ENCODE measurements at regions not wholly inside any gene's neighbourhood (a gene's known extent, or its start where the extent isn't known, plus 50 kb on each side); places are given as distances from the start of the nearest gene placed in this dataset.

GRCh38 chr12:90290980-90291975 is 582.6 kb upstream of the ATP2B1 start:
- H3K27ac ChIP-seq (ENCODE audit: low read depth, low read length), result no peak overlapping the region
- intact Hi-C loops (cut with micrococcal nuclease), result no loop called here
- Mint-ChIP-seq H3K36me3 (no peaks in the 10 kb centered on the region), H3K27me3 (peaks cover 0 to 7% (median 6%) of the 10 kb centered on the region in 5 donors), H3K4me3 (no peak overlapping the region), H3K4me1 (peaks cover 0 to 4% (median 0%) of the 10 kb centered on the region in 7 donors), H3K27ac (no peak overlapping the region), H3K9me3 (peaks cover 0 to 22% (median 7%) of the 10 kb centered on the region in 11 donors)
- H3K4me3 ChIP-seq (ENCODE audit: low read length), result no peak overlapping the region
- no peaks in the 10 kb centered on the region for H3K4me1 ChIP-seq (ENCODE audit: control insufficient read depth in 2 of 2, insufficient read depth in 2 of 2, low read length in 2 of 2)
- H3K36me3 ChIP-seq (ENCODE audit: control insufficient read depth in 2 of 3, insufficient read depth in 3 of 3, low read length in 3 of 3), result no peaks in the 10 kb centered on the region
- POLR2A ChIA-PET, result no interaction called here
- CTCF ChIA-PET, result no interaction called here
- no peak for DNase-seq
- no peaks in the 10 kb centered on the region for H3K27me3 ChIP-seq (ENCODE audit: control insufficient read depth in 2 of 2, insufficient read depth in 2 of 2, low read length in 2 of 2)
- no peak for ATAC-seq
- H3K9me3 ChIP-seq (ENCODE audit: control insufficient read depth in 2 of 3, low read length in 3 of 3), result peaks cover 0 to 8% (median 0%) of the 10 kb centered on the region in 3 experiments

DNA sequence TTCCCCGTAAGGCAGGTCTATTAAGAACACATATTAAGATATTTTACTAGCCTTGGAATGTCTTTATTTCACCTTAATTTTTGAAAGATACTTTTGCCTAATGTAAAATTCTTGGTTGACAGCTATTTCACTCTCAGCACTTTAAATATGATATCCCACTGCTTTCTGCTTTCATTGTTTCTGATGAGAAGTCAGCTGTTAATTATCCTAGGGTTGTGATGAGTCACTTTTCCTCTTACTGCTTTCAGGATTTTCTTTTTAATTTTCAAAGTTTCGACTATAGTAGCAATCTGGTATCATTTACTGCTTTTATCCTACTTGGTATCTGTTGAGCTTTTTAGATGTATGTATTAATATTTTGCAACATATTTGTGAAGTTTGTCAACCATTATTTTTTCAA is 578.9 kb upstream of the ATP2B1 start:
- H3K9me3 ChIP-seq (ENCODE audit: control insufficient read depth in 2 of 3, low read length in 3 of 3), result peaks cover 0 to 8% (median 0%) of the 10 kb centered on the region in 3 experiments
- H3K27me3 ChIP-seq (ENCODE audit: control insufficient read depth in 2 of 2, insufficient read depth in 2 of 2, low read length in 2 of 2), result no peaks in the 10 kb centered on the region
- Mint-ChIP-seq H3K4me3 (no peak overlapping the region), H3K27me3 (peaks cover 0 to 3% (median 0%) of the 10 kb centered on the region in 5 donors), H3K4me1 (peaks cover 0 to 5% (median 0%) of the 10 kb centered on the region in 7 donors), H3K36me3 (no peaks in the 10 kb centered on the region), H3K9me3 (peaks cover 0 to 28% (median 8%) of the 10 kb centered on the region in 11 donors), H3K27ac (no peak overlapping the region)
- CTCF ChIA-PET, result no interaction called here
- H3K27ac ChIP-seq (ENCODE audit: low read depth, low read length), result no peak overlapping the region
- no peaks in the 10 kb centered on the region for H3K36me3 ChIP-seq (ENCODE audit: control insufficient read depth in 2 of 3, insufficient read depth in 3 of 3, low read length in 3 of 3)
- ATAC-seq (no peak), DNase-seq (no peak)
- no peaks in the 10 kb centered on the region for H3K4me1 ChIP-seq (ENCODE audit: control insufficient read depth in 2 of 2, insufficient read depth in 2 of 2, low read length in 2 of 2)
- no peak overlapping the region for H3K4me3 ChIP-seq (ENCODE audit: low read length)
- intact Hi-C loops (cut with micrococcal nuclease), result no loop called here
- POLR2A ChIA-PET, result no interaction called here

- H3K4me1 ChIP-seq (ENCODE audit: control insufficient read depth in 2 of 2, insufficient read depth in 2 of 2, low read length in 2 of 2), result no peaks in the 10 kb centered on the region
- H3K4me3 Mint-ChIP-seq, result no peak overlapping the region
- no peak for ATAC-seq
- peaks cover 0 to 3% (median 0%) of the 10 kb centered on the region in 7 donors for H3K4me1 Mint-ChIP-seq
- H3K27ac Mint-ChIP-seq, result no peak overlapping the region
- H3K27ac ChIP-seq (ENCODE audit: low read depth, low read length), result no peak overlapping the region
- H3K4me3 ChIP-seq (ENCODE audit: low read length), result no peak overlapping the region
- no peaks in the 10 kb centered on the region for H3K36me3 ChIP-seq (ENCODE audit: control insufficient read depth in 2 of 3, insufficient read depth in 3 of 3, low read length in 3 of 3)
- CTCF ChIA-PET, result no interaction called here
- peaks cover 0 to under 1% (median 0%) of the 10 kb centered on the region in 5 donors for H3K27me3 Mint-ChIP-seq
- H3K9me3 Mint-ChIP-seq, result peaks cover 0 to 17% (median 6%) of the 10 kb centered on the region in 11 donors
- DNase-seq, result no peak
- intact Hi-C loops (cut with micrococcal nuclease), result no loop called here
- peaks cover 0 to 4% (median 0%) of the 10 kb centered on the region in 3 experiments for H3K9me3 ChIP-seq (ENCODE audit: control insufficient read depth in 2 of 3, low read length in 3 of 3)
- no peaks in the 10 kb centered on the region for H3K36me3 Mint-ChIP-seq
- POLR2A ChIA-PET, result no interaction called here
- no peaks in the 10 kb centered on the region for H3K27me3 ChIP-seq (ENCODE audit: control insufficient read depth in 2 of 2, insufficient read depth in 2 of 2, low read length in 2 of 2)
These were observed 572.7 kb upstream of the ATP2B1 start for GRCh38 chr12:90281154-90281868.

DNA sequence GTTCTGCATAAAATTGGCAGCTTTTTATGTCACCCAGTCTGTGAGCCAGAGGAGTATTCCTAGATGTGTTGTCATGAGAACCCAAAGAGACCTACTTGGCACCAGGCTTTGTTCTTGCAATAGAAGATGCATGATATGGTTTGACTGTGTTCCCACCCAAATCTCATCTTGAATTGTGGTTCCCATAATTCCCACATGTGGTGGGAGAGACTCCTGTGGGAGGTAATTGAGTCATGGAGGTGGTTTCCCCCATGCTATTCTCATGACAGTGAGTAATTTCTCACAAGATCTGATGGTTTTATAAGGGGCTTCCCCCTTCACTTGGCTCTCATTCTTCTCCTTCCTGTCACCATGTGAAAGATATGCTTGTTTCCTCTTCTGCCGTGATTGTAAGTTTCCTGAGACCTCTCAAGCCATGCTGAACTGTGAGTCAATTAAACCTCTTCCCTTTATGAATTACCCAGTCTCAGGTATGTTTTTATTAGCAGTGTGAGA is 572.0 kb upstream of the ATP2B1 start:
- Histone ChIP-seq H3K9me3 (ENCODE audit: control insufficient read depth in 2 of 3, low read length in 3 of 3) (peaks cover 0 to 4% (median 0%) of the 10 kb centered on the region in 3 experiments), H3K36me3 (ENCODE audit: control insufficient read depth in 2 of 3, insufficient read depth in 3 of 3, low read length in 3 of 3) (no peaks in the 10 kb centered on the region), H3K4me3 (ENCODE audit: low read length) (no peak overlapping the region), H3K27me3 (ENCODE audit: control insufficient read depth in 2 of 2, insufficient read depth in 2 of 2, low read length in 2 of 2) (no peaks in the 10 kb centered on the region), H3K27ac (ENCODE audit: low read depth, low read length) (no peak overlapping the region), H3K4me1 (ENCODE audit: control insufficient read depth in 2 of 2, insufficient read depth in 2 of 2, low read length in 2 of 2) (no peaks in the 10 kb centered on the region)
- intact Hi-C loops (cut with micrococcal nuclease), result no loop called here
- DNase-seq (no peak), ATAC-seq (no peak)
- H3K4me3 Mint-ChIP-seq, result no peak overlapping the region
- H3K4me1 Mint-ChIP-seq, result peaks cover 0 to 3% (median 0%) of the 10 kb centered on the region in 7 donors
- H3K27ac Mint-ChIP-seq, result no peak overlapping the region
- H3K27me3 Mint-ChIP-seq, result peaks cover 0 to 4% (median 0%) of the 10 kb centered on the region in 5 donors
- no peaks in the 10 kb centered on the region for H3K36me3 Mint-ChIP-seq
- POLR2A ChIA-PET, result no interaction called here
- CTCF ChIA-PET, result no interaction called here
- H3K9me3 Mint-ChIP-seq, result peaks cover 0 to 17% (median 6%) of the 10 kb centered on the region in 11 donors

- ChIA-PET POLR2A (no interaction called here), CTCF (no interaction called here)
- Histone ChIP-seq H3K4me1 (ENCODE audit: control insufficient read depth in 2 of 2, insufficient read depth in 2 of 2, low read length in 2 of 2) (no peaks in the 10 kb centered on the region), H3K36me3 (ENCODE audit: control insufficient read depth in 2 of 3, insufficient read depth in 3 of 3, low read length in 3 of 3) (no peaks in the 10 kb centered on the region), H3K4me3 (ENCODE audit: low read length) (no peak overlapping the region), H3K27ac (ENCODE audit: low read depth, low read length) (no peak overlapping the region), H3K27me3 (ENCODE audit: control insufficient read depth in 2 of 2, insufficient read depth in 2 of 2, low read length in 2 of 2) (no peaks in the 10 kb centered on the region), H3K9me3 (ENCODE audit: control insufficient read depth in 2 of 3, low read length in 3 of 3) (peaks cover 0 to 4% (median 0%) of the 10 kb centered on the region in 3 experiments)
- H3K27ac Mint-ChIP-seq, result no peak overlapping the region
- intact Hi-C loops (cut with micrococcal nuclease), result no loop called here
- ATAC-seq (no peak), DNase-seq (no peak)
- H3K4me1 Mint-ChIP-seq, result peaks cover 0 to 2% (median 0%) of the 10 kb centered on the region in 7 donors
- H3K9me3 Mint-ChIP-seq, result peaks cover 0 to 17% (median 6%) of the 10 kb centered on the region in 11 donors
- H3K4me3 Mint-ChIP-seq, result no peak overlapping the region
- no peaks in the 10 kb centered on the region for H3K36me3 Mint-ChIP-seq
- peaks cover 0 to 4% (median 0%) of the 10 kb centered on the region in 5 donors for H3K27me3 Mint-ChIP-seq
These were observed 571.4 kb upstream of the ATP2B1 start for GRCh38 chr12:90280033-90280432.

DNA sequence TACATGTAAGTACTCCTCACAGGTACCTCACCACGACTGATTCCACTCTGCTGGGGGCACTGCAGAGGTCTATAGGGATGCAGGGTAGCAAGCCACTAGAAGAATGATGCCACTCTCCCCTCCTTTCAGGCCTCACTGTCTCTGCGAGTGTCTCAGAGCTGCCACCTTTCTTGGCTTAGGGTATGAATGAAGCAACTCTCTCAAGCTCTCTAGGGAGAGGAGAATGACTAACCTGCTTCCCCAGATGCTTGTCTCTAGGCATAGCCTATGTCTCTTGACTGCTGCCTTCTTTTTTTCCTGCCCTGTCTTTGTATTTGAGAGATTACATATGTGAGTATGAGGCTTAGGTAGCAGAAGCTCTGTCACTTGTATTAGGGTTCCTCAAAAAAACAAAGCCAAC is 566.5 kb upstream of the ATP2B1 start:
- no peak overlapping the region for H3K4me3 ChIP-seq (ENCODE audit: low read length)
- H3K27me3 ChIP-seq (ENCODE audit: control insufficient read depth in 2 of 2, insufficient read depth in 2 of 2, low read length in 2 of 2), result no peaks in the 10 kb centered on the region
- ChIA-PET CTCF (no interaction called here), POLR2A (no interaction called here)
- H3K9me3 ChIP-seq (ENCODE audit: control insufficient read depth in 2 of 3, low read length in 3 of 3), result no peaks in the 10 kb centered on the region
- ATAC-seq, result no peak
- DNase-seq, result no peak
- Mint-ChIP-seq H3K27me3 (peaks cover 0 to 10% (median 3%) of the 10 kb centered on the region in 5 donors), H3K9me3 (peaks cover 0 to 1% (median 0%) of the 10 kb centered on the region in 11 donors), H3K4me3 (no peak overlapping the region), H3K36me3 (no peaks in the 10 kb centered on the region), H3K27ac (no peak overlapping the region), H3K4me1 (no peaks in the 10 kb centered on the region)
- intact Hi-C loops (cut with micrococcal nuclease), result no loop called here
- H3K27ac ChIP-seq (ENCODE audit: low read depth, low read length), result no peak overlapping the region
- H3K4me1 ChIP-seq (ENCODE audit: control insufficient read depth in 2 of 2, insufficient read depth in 2 of 2, low read length in 2 of 2), result no peaks in the 10 kb centered on the region
- no peaks in the 10 kb centered on the region for H3K36me3 ChIP-seq (ENCODE audit: control insufficient read depth in 2 of 3, insufficient read depth in 3 of 3, low read length in 3 of 3)

All from naive thymus-derived CD4-positive, alpha-beta T cell (primary cell).